HG03064 (cell line): ENCODE measurements at regions not wholly inside any gene's neighbourhood (a gene's known extent, or its start where the extent isn't known, plus 50 kb on each side); places are given as distances from the start of the nearest gene placed in this dataset.
A peak's percentile ranks its signal among the peaks of the same experiment; 100 is the strongest.

Source experiments
- ATAC-seq: cut with Tn5 transposase; IDR thresholded peaks from one replicate; pipeline ENCODE4 v1.9.1; 2021; ENCODE audit warnings: low read depth; ENCODE audit not compliant: unreplicated experiment

DNA sequence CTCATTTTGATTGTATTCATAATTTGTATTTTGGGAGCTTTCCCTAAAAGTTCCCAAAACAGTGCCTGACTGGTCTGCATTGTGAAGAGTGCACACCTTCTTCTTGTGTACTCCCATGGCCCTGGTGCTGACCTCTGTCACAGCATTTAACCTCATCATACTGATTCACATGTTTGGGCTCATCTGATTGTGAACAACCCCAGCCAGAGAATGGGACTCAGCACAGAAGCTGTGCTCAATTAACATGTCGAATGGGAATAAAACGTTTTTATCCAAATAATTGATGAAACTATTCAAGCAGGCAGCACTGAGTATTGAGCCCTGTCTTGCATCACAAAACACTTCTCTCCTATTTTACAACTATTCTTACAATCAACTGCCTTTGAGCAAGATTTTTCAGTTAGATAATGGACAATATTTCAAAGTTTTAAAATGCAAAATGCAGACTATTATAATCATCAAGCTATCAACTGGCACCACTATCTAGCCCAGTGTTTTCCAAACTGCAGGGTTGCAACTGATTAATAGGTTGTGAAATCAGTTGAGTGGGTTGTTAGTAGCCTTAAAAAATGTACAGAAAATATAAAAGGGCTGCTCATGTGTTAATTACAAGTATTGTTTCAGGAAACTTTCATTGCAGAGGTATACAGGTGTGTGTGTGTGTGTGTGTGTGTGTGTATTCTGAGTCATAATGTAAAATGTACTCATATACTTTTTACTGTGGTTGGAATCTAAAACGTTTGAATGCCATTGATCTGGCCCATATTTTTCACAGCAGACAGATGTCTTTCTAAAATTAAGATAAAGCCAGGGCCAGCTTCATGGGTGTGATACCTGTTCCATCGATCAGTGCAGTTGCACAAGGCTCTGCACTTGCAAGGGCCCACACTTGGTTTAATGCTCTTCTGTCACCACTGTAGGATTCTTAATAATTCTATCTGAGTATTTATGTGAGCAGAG lies 190.5 kb downstream of the PIK3R1 start:
- peak; percentile 10 for ATAC-seq

- ATAC-seq, result peak; percentile 89
Observed at GRCh38 chr5:68406767-68407241, 191.2 kb downstream of the PIK3R1 start.

- ATAC-seq, result no peak
Observed at GRCh38 chr5:68407311-68408239, 192.0 kb downstream of the PIK3R1 start.

GRCh38 chr5:68408345-68408871 lies 192.9 kb downstream of the PIK3R1 start:
- no peak for ATAC-seq

DNA sequence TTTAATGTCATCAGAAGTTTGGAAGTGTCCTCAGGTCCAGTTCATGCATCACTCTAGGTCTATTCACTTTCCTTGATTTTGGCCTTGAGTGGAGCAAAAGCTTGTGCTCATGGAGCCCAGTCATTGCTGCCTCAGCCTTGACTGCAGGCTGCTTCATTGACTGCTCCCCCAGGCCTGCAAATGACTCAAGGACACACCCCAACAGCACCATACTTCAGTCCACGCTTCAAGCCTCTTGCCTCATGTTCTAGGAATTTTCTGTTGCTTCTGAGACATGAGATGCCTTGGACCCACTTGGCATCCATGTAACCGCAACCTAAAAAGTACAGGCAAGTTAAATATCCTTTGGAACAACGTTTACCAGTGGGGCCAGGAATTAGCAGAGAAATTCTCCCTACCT lies 193.7 kb downstream of the PIK3R1 start:
- ATAC-seq, result no peak

- ATAC-seq, result no peak
Observed at GRCh38 chr5:68411161-68411560, 195.6 kb downstream of the PIK3R1 start.

DNA sequence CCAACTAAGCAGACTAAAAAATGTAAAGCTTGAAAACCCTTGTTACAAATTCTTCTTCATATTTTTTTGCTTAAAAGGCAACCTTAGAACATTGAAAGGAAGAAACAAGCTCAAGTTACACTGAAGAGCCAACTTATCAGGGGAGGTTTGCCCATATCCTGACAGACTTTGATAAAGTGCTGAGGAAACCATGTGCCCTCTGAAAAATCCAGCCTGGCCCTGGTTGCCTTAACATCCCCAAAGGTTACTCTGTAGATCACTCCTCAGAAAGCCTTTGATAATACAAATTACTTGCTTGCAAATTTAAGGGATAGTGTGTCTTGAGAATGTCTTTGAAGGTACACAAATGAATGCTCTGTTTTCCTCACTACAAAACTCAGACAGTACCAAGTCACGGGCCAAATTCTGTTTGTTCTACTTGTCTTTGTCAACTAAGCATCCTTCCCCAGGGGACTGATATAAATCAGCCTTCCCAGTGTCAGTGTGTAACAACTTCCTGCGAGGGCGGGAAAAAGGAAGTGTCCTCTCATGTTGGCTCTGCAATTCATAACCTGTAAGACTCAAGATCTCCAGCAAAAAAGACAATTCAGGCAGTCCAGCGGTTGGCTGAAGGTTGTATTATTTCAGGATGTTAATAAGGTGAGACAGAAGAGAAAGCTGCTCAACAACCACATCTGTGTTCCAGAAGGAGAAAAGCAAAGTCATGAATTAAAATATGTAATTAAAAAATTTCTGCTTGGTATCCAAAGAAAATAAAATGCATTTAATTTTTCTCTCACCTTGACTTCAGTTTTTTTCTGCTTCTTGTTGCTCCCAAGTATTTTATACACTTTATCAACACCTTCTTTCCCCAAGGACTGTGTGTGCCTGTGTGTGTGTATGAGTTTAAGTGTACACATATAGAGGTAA lies 199.9 kb downstream of the PIK3R1 start:
- ATAC-seq, result no peak

DNA sequence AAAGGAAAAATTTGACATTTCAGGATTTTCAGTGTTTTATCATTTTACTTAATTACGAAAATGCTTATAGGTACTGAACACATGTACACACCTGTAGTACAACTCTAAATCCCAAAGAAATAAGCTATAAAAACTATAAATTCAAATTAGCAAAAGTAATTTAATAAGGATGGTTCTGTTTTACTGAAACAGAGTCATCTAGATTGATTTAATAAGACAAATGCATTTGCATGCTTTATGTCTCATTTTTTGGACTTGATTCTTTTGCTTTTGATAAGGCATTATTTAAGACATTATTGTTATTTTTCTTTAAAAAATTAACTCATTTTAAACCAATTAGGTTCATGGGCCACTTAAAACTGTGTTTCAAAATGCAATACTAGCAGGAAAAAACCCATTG lies 201.2 kb downstream of the PIK3R1 start:
- ATAC-seq, result no peak

GRCh38 chr5:68418201-68418600 lies 202.6 kb downstream of the PIK3R1 start:
- ATAC-seq, result no peak

DNA sequence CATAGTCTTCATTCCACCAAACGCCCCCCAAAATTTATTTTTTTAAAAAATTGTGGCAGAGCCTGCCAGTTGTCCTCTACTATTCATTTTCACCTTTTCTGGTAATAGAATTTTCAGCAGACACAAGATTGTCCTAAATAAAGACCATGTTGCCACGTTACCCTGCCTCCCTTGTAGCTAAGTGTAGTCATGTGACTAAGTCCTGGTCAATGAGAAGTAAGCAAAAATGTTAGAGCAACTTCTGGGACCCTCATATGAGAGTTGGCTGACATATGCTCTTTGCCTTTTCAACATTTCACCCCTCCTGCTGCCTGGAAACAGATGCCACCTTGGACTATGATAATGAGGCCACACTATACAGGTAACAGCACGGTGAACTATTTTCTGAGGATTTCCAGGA lies 203.1 kb downstream of the PIK3R1 start:
- no peak for ATAC-seq

- no peak for ATAC-seq
Observed at GRCh38 chr5:68419081-68419636, 203.6 kb downstream of the PIK3R1 start.

DNA sequence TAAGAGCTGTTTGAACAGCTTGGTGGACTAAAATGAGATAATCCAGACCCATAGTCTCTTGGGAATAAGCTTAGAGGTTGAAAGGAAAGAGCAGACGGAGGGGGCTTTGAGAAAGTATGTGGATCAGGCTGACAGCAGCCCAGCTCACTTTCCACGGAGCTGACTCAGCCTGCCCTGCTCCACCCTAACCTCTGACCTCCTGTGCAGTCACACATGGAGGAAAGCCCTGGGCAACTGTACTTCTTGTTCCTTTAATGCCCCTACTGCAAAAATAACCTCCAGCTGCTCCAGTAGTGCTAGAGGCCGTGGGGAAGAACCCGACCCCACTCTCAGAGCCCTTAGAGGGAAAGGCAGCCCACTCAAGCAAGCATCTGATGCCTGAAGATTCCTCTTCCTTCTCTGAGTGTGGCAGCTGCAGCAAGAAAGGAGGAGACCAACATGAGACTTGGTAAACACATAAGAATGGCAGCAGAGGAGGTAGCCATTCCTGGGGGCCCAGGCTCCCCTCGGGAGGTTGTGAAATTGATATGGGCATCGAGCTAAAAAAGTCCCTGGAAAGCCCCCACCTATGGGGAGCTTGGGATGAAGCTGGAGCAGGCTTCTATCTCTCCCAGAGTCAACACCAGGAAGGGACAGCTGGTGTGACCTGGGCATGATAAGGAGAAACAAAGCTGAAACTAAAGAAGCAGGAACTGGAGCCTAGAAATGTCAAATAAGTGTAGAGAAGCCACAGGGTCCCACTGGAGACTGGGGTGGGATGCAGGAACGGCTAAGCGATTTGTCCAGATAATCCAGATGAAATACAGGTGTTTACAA lies 204.3 kb downstream of the PIK3R1 start:
- no peak for ATAC-seq

GRCh38 chr5:68420476-68421344 lies 205.2 kb downstream of the PIK3R1 start:
- ATAC-seq, result no peak

DNA sequence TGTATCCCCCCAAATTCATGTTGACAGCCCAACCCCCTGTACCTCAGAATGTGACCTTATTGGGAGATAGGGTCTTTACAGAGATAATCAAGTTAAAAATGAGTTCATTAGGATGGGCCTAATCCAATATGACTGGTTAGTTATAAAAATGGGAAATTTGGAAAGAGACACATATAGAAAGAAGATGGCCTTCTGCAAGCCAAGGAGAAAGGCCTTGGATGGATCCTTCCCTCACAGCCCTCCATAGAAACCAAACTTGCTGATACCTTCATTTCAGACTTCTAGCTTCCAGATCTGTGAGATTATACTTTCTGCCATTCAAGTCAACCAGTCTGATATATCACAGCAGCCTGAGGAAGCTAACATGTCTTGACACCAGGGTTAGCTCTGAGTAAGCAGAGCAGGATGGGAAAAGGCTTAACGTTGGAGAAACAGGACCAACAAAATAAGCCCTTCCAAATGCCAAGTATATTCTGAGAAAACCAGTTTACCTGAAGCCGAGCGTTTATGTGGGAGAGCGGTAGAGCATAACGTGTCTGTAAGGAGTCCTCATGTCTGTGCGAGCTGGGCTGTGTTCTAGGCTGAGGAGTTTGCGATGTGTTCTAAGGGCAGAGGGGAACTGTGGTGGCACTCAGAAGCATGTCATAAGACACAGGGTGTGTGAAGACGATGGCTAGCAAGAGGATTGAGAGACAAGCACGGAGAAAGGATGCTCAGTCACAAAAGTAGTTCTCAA lies 206.1 kb downstream of the PIK3R1 start:
- no peak for ATAC-seq

GRCh38 chr5:68423154-68423811 lies 207.7 kb downstream of the PIK3R1 start:
- no peak for ATAC-seq

DNA sequence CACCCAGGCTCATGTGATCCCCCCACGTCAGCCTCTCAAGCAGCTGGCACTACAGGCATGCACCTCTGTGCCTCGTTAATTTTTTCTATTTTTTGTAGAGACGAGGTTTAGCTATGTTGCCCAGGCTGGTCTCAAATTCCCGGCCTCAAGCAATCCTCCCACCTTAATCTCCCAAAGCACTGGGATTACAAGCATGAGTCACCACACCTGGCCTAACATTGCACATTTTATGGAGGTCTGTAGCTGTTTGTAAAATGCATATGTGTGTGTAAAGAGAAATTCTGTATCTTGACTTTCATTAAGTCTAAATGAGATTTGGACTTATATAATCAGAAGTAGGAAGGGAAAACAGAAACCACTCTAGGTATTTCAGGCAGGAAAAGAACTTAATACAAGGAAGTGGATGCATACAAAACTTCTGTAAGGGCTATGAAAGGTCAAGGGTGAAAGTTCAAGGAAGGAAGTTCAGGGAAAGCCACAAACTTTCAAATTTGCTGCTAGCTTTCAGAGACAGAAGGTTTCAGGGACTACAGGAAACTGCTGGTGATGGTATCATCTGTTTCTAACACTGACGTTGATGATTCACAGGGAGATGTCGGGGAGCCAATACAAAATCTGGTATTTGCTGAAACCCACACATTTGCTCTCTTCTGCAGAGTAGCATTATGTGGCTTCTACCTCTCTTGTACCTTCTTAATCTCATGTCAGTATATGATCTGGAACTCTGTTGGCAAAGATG lies 209.4 kb downstream of the PIK3R1 start:
- peak; percentile 86 for ATAC-seq
